Left renal pelvis (tissue), 4 donors: ENCODE measurements at regions not wholly inside any gene's neighbourhood (a gene's known extent, or its start where the extent isn't known, plus 50 kb on each side); places are given as distances from the start of the nearest gene placed in this dataset.

ENCODE experiments used
- DNase-seq, 4 donors: peaks; one replicate each; pipeline ENCODE4 v3.0.0-alpha.2; 2013; ENCODE audit warnings: low read depth in 4 of 4, low spot score in 3 of 4

GRCh38 chr2:209334188-209335017 is 89.4 kb upstream of the MAP2 start:
- DNase-seq = peak; percentile 35 to 53 (median 43)

- DNase-seq = no peak
Observed at GRCh38 chr2:209340522-209340921, 83.3 kb upstream of the MAP2 start.

GRCh38 chr2:209344349-209344748 is 79.5 kb upstream of the MAP2 start:
- no peak for DNase-seq

GRCh38 chr2:209348433-209348832 is 75.4 kb upstream of the MAP2 start:
- DNase-seq = no peak

- DNase-seq = no peak
Observed at GRCh38 chr2:209351636-209352035, 72.2 kb upstream of the MAP2 start.

GRCh38 chr2:209358992-209359391 is 64.9 kb upstream of the MAP2 start:
- no peak for DNase-seq

- no peak for DNase-seq
Observed at GRCh38 chr2:209367075-209367747, 56.6 kb upstream of the MAP2 start.

GRCh38 chr2:209368406-209368805 is 55.4 kb upstream of the MAP2 start:
- DNase-seq = no peak

GRCh38 chr2:209368914-209369313 is 54.9 kb upstream of the MAP2 start:
- DNase-seq = peak; percentile 8 to 54 (median 28)

GRCh38 chr2:209369656-209370055 is 54.2 kb upstream of the MAP2 start:
- DNase-seq = no peak

- no peak for DNase-seq
Observed at GRCh38 chr2:209371407-209371806, 52.4 kb upstream of the MAP2 start.
